Loucy (cell line): ENCODE measurements at regions not wholly inside any gene's neighbourhood (a gene's known extent, or its start where the extent isn't known, plus 50 kb on each side); places are given as distances from the start of the nearest gene placed in this dataset.

Experiments
- CTCF ChIP-seq: fragments of 200-600 bp; sonication (generic); conservative IDR thresholded peaks from 2 replicates; pipeline ENCODE4 v1.5.1; 2014; ENCODE audit warnings: mild to moderate bottlenecking, antibody characterized with exemption, low read length
- EZH2phosphoT487 ChIP-seq: fragments of 200-600 bp; IDR thresholded peaks from 2 replicates; pipeline ENCODE4 v1.6.1; 2018; ENCODE audit warnings: antibody characterized with exemption, mild to moderate bottlenecking, moderate library complexity, borderline replicate concordance

- TF ChIP-seq CTCF (no peak), EZH2phosphoT487 (no peak)
Observed at GRCh38 chr3:110542552-110543150, 529.0 kb upstream of the NECTIN3 start.
